ENCODE measurements at regions not wholly inside any gene's neighbourhood (a gene's known extent, or its start where the extent isn't known, plus 50 kb on each side); places are given as distances from the start of the nearest gene placed in this dataset.

DNA sequence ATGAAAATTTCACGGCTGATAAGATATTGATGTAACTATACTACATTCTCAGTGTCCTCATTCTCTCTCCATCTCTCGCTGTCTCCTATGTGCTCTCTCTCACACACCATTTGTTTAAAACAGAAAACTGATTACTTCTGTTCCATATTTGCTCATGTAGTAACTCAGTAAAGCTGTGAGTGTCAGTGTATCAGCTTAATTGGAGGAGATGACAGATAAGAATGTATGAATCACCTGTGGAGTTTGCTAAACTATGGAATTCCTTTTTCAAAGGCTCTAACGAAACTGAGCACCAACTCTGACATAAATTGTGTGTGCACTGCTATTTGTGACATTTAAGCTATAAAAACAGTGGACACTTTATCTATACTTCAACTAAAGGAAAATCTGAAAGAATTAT, 1080.0 kb downstream of the DSC3 start:
- no peak overlapping the region for H3K4me3 ChIP-seq (ENCODE audit: low read depth, low read length)
- DNase-seq (ENCODE audit: low read depth) = no peak
- TF ChIP-seq, protein P1, sequence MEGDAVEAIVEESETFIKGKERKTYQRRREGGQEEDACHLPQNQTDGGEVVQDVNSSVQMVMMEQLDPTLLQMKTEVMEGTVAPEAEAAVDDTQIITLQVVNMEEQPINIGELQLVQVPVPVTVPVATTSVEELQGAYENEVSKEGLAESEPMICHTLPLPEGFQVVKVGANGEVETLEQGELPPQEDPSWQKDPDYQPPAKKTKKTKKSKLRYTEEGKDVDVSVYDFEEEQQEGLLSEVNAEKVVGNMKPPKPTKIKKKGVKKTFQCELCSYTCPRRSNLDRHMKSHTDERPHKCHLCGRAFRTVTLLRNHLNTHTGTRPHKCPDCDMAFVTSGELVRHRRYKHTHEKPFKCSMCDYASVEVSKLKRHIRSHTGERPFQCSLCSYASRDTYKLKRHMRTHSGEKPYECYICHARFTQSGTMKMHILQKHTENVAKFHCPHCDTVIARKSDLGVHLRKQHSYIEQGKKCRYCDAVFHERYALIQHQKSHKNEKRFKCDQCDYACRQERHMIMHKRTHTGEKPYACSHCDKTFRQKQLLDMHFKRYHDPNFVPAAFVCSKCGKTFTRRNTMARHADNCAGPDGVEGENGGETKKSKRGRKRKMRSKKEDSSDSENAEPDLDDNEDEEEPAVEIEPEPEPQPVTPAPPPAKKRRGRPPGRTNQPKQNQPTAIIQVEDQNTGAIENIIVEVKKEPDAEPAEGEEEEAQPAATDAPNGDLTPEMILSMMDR (conservative IDR thresholded peaks at IDR 0.05; ENCODE audit: low read depth, low read length) = no peak

GRCh38 chr18:29960539-29960938, 1082.0 kb downstream of the DSC3 start:
- no peak for DNase-seq (ENCODE audit: low read depth)
- TF ChIP-seq, protein P1 (conservative IDR thresholded peaks at IDR 0.05; ENCODE audit: low read depth, low read length) = no peak
- H3K4me3 ChIP-seq (ENCODE audit: low read depth, low read length) = no peak overlapping the region

DNA sequence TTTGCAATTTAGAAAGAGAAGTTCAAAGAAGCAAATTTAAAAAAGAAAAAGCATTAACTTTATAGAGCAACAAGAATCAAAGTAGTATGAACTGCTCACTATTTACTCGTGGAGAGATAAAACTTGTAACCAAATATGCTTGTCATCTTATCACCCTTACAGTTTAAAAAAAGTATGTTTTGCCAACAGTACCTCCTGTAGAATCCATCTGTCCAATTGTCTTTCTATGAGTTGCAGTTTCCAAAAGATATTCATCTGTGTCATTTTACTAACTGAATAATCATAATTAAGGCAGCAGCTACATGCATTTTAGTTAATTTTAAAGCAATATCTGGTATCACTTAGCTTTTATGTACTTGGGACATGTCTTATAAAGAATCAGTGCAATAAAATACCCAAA, 1112.3 kb downstream of the DSC3 start:
- no peak overlapping the region for H3K4me3 ChIP-seq (ENCODE audit: low read depth, low read length)
- TF ChIP-seq, protein P1 (conservative IDR thresholded peaks at IDR 0.05; ENCODE audit: low read depth, low read length) = no peak
- no peak for DNase-seq (ENCODE audit: low read depth)

- H3K4me3 ChIP-seq (ENCODE audit: low read depth, low read length) = no peak overlapping the region
- DNase-seq (ENCODE audit: low read depth) = no peak
- TF ChIP-seq, protein P1 (conservative IDR thresholded peaks at IDR 0.05; ENCODE audit: low read depth, low read length) = no peak
Measured at GRCh38 chr18:29928081-29928480, 1114.5 kb downstream of the DSC3 start.

GRCh38 chr18:29925566-29925965, 1117.0 kb downstream of the DSC3 start:
- H3K4me3 ChIP-seq (ENCODE audit: low read depth, low read length) = no peak overlapping the region
- TF ChIP-seq, protein P1 (conservative IDR thresholded peaks at IDR 0.05; ENCODE audit: low read depth, low read length) = no peak
- no peak for DNase-seq (ENCODE audit: low read depth)

GRCh38 chr18:29912351-29912750, 1130.2 kb downstream of the DSC3 start:
- no peak for DNase-seq (ENCODE audit: low read depth)
- TF ChIP-seq, protein P1 (conservative IDR thresholded peaks at IDR 0.05; ENCODE audit: low read depth, low read length) = no peak
- no peak overlapping the region for H3K4me3 ChIP-seq (ENCODE audit: low read depth, low read length)

DNA sequence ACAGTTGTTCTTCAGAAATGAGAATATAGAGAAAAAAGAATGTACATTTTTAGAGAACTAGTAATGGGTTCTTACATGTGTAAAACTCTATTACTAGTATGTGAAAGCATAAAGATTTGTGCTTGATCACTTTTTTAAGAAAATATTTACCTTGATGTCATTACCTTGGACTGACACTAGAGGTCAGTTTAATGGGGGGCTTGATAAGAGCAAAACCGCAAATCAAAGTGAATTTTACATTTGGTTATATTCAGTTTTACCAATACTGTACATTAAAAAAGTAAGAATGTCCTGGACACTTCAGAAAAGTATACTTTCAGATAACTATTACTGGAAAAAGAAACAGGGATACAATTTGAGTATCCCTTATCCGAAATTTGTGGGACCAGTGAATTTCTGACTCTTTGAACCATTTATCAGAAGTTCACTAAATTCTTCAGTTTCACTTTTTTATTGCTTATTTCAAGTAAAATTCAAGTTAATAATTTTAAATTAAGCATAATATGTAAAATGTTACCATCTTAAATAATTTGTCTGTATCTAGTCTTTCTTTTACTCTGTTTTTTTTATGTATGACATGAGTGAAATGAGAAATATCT, 1149.5 kb downstream of the DSC3 start:
- TF ChIP-seq, protein P1 (conservative IDR thresholded peaks at IDR 0.05; ENCODE audit: low read depth, low read length) = peak; percentile 63
- DNase-seq (ENCODE audit: low read depth) = no peak
- H3K4me3 ChIP-seq (ENCODE audit: low read depth, low read length) = no peak overlapping the region
